ENCODE measurements at regions not wholly inside any gene's neighbourhood (a gene's known extent, or its start where the extent isn't known, plus 50 kb on each side); places are given as distances from the start of the nearest gene placed in this dataset.

- Histone ChIP-seq H3F3A (ENCODE audit: low read length, unreplicated experiment) (no peaks in the 10 kb centered on the region), H3K79me2 (ENCODE audit: low read length) (no peaks in the 10 kb centered on the region), H3K4me2 (ENCODE audit: low read length) (no peak overlapping the region), H3K9me3 (ENCODE audit: low read length) (no peaks in the 10 kb centered on the region), H3K9ac (ENCODE audit: low read length) (no peak overlapping the region), H3K9me2 (replicated peaks; ENCODE audit: low read length) (no peaks in the 10 kb centered on the region), H3K4me1 (ENCODE audit: insufficient read depth, low read length) (no peaks in the 10 kb centered on the region), H3K4me3 (ENCODE audit: low read length) (no peak overlapping the region), H3K36me3 (ENCODE audit: low read depth, low read length) (no peaks in the 10 kb centered on the region), H2AFZ (ENCODE audit: low read length) (no peak overlapping the region), H4K20me1 (ENCODE audit: low read length) (no peaks in the 10 kb centered on the region), H3K27ac (ENCODE audit: low read length) (no peak overlapping the region), H3K27me3 (ENCODE audit: low read length) (peaks cover 41% of the 10 kb centered on the region)
- intact Hi-C loops (cut with micrococcal nuclease): no loop called here
- ATAC-seq (no peak), DNase-seq (no peak)
- CTCF ChIA-PET: no interaction called here
- no peak for TF ChIP-seq EZH2 (IDR thresholded peaks at IDR 0.05; ENCODE audit: low read length, unreplicated experiment)
- BruUV-seq (replicated peaks): no TSS peak
- POLR2A ChIA-PET (ENCODE audit: unreplicated experiment): no interaction called here
Measured at GRCh38 chr10:78269060-78269459, 235.4 kb downstream of the RPS24 start.

- no peak overlapping the region for H3K9ac ChIP-seq (ENCODE audit: low read length)
- H3K4me1 ChIP-seq (ENCODE audit: insufficient read depth, low read length): no peaks in the 10 kb centered on the region
- DNase-seq (no peak), ATAC-seq (no peak)
- H3K36me3 ChIP-seq (ENCODE audit: low read depth, low read length): no peaks in the 10 kb centered on the region
- H4K20me1 ChIP-seq (ENCODE audit: low read length): no peaks in the 10 kb centered on the region
- no peaks in the 10 kb centered on the region for H3K9me2 ChIP-seq (replicated peaks; ENCODE audit: low read length)
- H3F3A ChIP-seq (ENCODE audit: low read length, unreplicated experiment): no peaks in the 10 kb centered on the region
- TF ChIP-seq EZH2phosphoT487 (IDR thresholded peaks at IDR 0.05; ENCODE audit: borderline replicate concordance, low read length): no peak
- TF ChIP-seq CTCF (conservative IDR thresholded peaks at IDR 0.05; ENCODE audit: low read depth, low read length): no peak
- TF ChIP-seq EZH2 (IDR thresholded peaks at IDR 0.05; ENCODE audit: low read length, unreplicated experiment): no peak
- intact Hi-C loops (cut with micrococcal nuclease): no loop called here
- no peak overlapping the region for H3K4me3 ChIP-seq (ENCODE audit: low read length)
- peaks cover 68% of the 10 kb centered on the region for H3K27me3 ChIP-seq (ENCODE audit: low read length)
- H3K9me3 ChIP-seq (ENCODE audit: low read length): no peaks in the 10 kb centered on the region
- no peak overlapping the region for H3K27ac ChIP-seq (ENCODE audit: low read length)
- no peaks in the 10 kb centered on the region for H3K79me2 ChIP-seq (ENCODE audit: low read length)
- ChIA-PET CTCF (no interaction called here), POLR2A (ENCODE audit: unreplicated experiment) (no interaction called here)
- H3K4me2 ChIP-seq (ENCODE audit: low read length): no peak overlapping the region
- no TSS peak for BruUV-seq (replicated peaks)
- no peak overlapping the region for H2AFZ ChIP-seq (ENCODE audit: low read length)
Measured at GRCh38 chr10:78272329-78272728, 238.7 kb downstream of the RPS24 start.

GRCh38 chr10:78274491-78274890, 240.8 kb downstream of the RPS24 start:
- ChIA-PET POLR2A (ENCODE audit: unreplicated experiment) (interaction anchor here (0.5 to 0.6 kb wide), 2 partner anchors 28 to 192 kb away, joined by 3 read pairs; no protein-coding TSS in a partner anchor), CTCF (no interaction called here)
- Histone ChIP-seq H3K4me3 (ENCODE audit: low read length) (no peak overlapping the region), H3K4me1 (ENCODE audit: insufficient read depth, low read length) (no peaks in the 10 kb centered on the region), H2AFZ (ENCODE audit: low read length) (no peak overlapping the region), H3K79me2 (ENCODE audit: low read length) (no peaks in the 10 kb centered on the region), H3F3A (ENCODE audit: low read length, unreplicated experiment) (no peaks in the 10 kb centered on the region), H4K20me1 (ENCODE audit: low read length) (no peaks in the 10 kb centered on the region), H3K9me2 (replicated peaks; ENCODE audit: low read length) (no peaks in the 10 kb centered on the region), H3K9ac (ENCODE audit: low read length) (no peak overlapping the region), H3K9me3 (ENCODE audit: low read length) (no peaks in the 10 kb centered on the region), H3K27me3 (ENCODE audit: low read length) (peaks cover 76% of the 10 kb centered on the region), H3K36me3 (ENCODE audit: low read depth, low read length) (no peaks in the 10 kb centered on the region), H3K27ac (ENCODE audit: low read length) (no peak overlapping the region), H3K4me2 (ENCODE audit: low read length) (no peak overlapping the region)
- ATAC-seq: no peak
- DNase-seq: no peak
- no TSS peak for BruUV-seq (replicated peaks)
- TF ChIP-seq CTCF (conservative IDR thresholded peaks at IDR 0.05; ENCODE audit: low read depth, low read length) (no peak), EZH2 (IDR thresholded peaks at IDR 0.05; ENCODE audit: low read length, unreplicated experiment) (no peak), EZH2phosphoT487 (IDR thresholded peaks at IDR 0.05; ENCODE audit: borderline replicate concordance, low read length) (no peak)
- intact Hi-C loops (cut with micrococcal nuclease): no loop called here

All from PC-3 (cell line).